ENCODE measurements at regions not wholly inside any gene's neighbourhood (a gene's known extent, or its start where the extent isn't known, plus 50 kb on each side); places are given as distances from the start of the nearest gene placed in this dataset.

DNA sequence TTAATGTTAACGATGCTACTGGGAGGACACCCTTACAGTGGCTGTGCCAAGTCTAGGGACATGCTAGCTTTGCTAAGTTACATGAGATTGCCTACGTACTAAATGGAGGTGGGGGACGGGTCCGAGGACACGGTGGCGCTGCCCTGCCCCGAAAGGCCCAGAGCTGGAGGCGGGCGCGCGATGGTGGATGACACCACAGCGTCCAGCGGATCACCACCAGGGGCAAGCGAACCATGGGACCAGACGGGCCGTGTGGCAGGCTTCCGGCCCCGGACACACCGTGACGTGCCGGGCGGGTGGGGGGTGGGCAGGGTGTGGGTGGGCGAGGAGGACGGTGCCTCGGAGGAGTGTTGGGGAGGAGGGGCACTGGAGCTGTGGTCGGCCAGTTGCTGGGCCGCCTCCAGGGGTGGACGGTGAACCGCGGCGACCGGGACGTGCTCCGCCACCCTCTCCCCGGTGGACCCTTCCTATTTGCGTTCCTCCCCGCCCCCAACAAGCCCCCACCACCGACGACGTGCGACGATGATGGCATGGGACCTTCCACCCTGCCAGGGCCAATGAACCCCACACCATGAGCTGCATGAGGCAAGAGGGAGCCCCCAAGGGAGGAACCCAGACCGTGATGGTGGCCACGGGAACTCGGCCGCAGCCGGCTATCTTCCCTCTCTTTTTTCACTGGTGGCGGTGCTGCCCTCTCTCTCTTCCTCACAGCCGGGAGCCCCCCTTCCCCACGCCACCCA lies 773.3 kb upstream of the DEFB115 start:
- DNase-seq: no peak
- Histone ChIP-seq H3K4me2 (no peak overlapping the region), H3K4me1 (replicated peaks; ENCODE audit: insufficient read depth) (no peaks in the 10 kb centered on the region), H3K79me2 (ENCODE audit: low read depth) (no peaks in the 10 kb centered on the region), H4K20me1 (ENCODE audit: insufficient read depth) (no peaks in the 10 kb centered on the region), H3F3A (ENCODE audit: insufficient read depth, low read depth) (no peaks in the 10 kb centered on the region), H3K27ac (no peak overlapping the region), H2AFZ (no peak overlapping the region), H3K4me3 (no peak overlapping the region), H3K36me3 (ENCODE audit: low read depth) (no peaks in the 10 kb centered on the region), H3K9me2 (ENCODE audit: insufficient read depth) (no peaks in the 10 kb centered on the region), H3K27me3 (ENCODE audit: insufficient read depth, low read depth) (no peaks in the 10 kb centered on the region), H3K9me3 (ENCODE audit: insufficient read depth, low read depth) (no peaks in the 10 kb centered on the region)
- no TSS peak for BruUV-seq (replicated peaks)
- TF ChIP-seq, protein P1, sequence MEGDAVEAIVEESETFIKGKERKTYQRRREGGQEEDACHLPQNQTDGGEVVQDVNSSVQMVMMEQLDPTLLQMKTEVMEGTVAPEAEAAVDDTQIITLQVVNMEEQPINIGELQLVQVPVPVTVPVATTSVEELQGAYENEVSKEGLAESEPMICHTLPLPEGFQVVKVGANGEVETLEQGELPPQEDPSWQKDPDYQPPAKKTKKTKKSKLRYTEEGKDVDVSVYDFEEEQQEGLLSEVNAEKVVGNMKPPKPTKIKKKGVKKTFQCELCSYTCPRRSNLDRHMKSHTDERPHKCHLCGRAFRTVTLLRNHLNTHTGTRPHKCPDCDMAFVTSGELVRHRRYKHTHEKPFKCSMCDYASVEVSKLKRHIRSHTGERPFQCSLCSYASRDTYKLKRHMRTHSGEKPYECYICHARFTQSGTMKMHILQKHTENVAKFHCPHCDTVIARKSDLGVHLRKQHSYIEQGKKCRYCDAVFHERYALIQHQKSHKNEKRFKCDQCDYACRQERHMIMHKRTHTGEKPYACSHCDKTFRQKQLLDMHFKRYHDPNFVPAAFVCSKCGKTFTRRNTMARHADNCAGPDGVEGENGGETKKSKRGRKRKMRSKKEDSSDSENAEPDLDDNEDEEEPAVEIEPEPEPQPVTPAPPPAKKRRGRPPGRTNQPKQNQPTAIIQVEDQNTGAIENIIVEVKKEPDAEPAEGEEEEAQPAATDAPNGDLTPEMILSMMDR (conservative IDR thresholded peaks at IDR 0.05): no peak
- no peak for TF ChIP-seq EZH2 (IDR thresholded peaks at IDR 0.05; ENCODE audit: low read depth)
- CTCF ChIA-PET: no interaction called here
- POLR2A ChIA-PET (ENCODE audit: unreplicated experiment): no interaction called here
- intact Hi-C loops (cut with micrococcal nuclease; ENCODE audit: unreplicated experiment): no loop called here

DNA sequence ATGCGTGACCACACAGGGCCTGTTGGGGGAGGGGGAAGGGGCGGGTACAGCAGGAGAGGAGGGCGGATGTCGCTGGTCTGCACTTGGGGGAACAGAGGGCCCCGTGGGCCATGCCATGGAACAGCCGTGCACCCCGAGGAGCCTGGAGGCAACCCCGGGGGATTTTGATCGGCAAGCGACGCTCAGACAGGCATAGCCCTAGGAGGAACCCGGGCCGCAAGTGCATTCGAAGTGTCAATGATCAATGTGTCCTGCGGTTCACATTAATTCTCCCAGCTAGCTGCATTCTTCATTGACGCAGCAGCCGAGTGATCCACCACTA lies 772.8 kb upstream of the DEFB115 start:
- POLR2A ChIA-PET (ENCODE audit: unreplicated experiment): no interaction called here
- H3K9me3 ChIP-seq (ENCODE audit: insufficient read depth, low read depth): no peaks in the 10 kb centered on the region
- CTCF ChIA-PET: no interaction called here
- H3K27me3 ChIP-seq (ENCODE audit: insufficient read depth, low read depth): no peaks in the 10 kb centered on the region
- BruUV-seq (replicated peaks): no TSS peak
- DNase-seq: no peak
- H3K9me2 ChIP-seq (ENCODE audit: insufficient read depth): no peaks in the 10 kb centered on the region
- H2AFZ ChIP-seq: no peak overlapping the region
- no peaks in the 10 kb centered on the region for H3K79me2 ChIP-seq (ENCODE audit: low read depth)
- H3F3A ChIP-seq (ENCODE audit: insufficient read depth, low read depth): no peaks in the 10 kb centered on the region
- no peaks in the 10 kb centered on the region for H3K4me1 ChIP-seq (replicated peaks; ENCODE audit: insufficient read depth)
- no peaks in the 10 kb centered on the region for H4K20me1 ChIP-seq (ENCODE audit: insufficient read depth)
- no peaks in the 10 kb centered on the region for H3K36me3 ChIP-seq (ENCODE audit: low read depth)
- no peak overlapping the region for H3K4me2 ChIP-seq
- TF ChIP-seq, protein P1 (conservative IDR thresholded peaks at IDR 0.05): no peak
- intact Hi-C loops (cut with micrococcal nuclease; ENCODE audit: unreplicated experiment): no loop called here
- H3K4me3 ChIP-seq: no peak overlapping the region
- H3K27ac ChIP-seq: no peak overlapping the region

DNA sequence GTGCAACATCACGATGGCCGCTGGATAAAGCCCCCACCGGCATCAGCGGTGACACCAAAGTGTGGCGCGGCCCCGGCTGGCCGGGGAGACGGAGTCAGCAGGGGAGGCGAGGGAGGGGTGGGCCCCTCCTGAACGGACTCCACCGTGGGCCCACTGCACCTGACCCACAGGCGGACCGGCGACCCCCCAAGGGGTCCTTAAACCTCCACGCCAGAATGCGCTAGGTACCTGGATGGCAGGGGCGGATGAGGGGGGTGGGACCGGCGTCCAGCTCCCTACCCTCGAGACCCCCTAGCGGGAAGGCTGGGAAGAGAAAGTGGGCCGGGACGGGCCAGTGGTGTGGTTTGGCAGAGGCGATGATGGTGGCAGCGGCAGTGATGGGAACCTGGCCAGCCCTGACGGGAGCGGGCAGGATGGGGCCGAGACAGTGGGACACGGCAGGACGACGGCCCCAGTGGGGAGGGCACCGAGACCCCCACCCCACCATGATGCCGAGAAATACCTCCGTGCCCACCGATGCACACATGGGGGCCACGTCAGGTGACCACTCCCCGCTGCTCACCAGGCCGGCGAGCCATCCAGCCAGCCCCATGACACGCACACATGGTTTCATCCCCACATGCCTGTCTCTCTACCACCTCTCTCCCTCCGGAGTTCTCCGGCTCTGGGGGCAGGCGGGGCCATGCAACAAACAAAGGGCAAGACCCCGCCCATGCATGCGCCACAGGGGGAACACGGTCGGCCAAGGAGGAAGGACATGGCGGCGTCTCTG lies 771.9 kb upstream of the DEFB115 start:
- H3K4me2 ChIP-seq: no peak overlapping the region
- H3F3A ChIP-seq (ENCODE audit: insufficient read depth, low read depth): no peaks in the 10 kb centered on the region
- ChIA-PET CTCF (no interaction called here), POLR2A (ENCODE audit: unreplicated experiment) (no interaction called here)
- H3K9me2 ChIP-seq (ENCODE audit: insufficient read depth): no peaks in the 10 kb centered on the region
- no peaks in the 10 kb centered on the region for H3K9me3 ChIP-seq (ENCODE audit: insufficient read depth, low read depth)
- H3K4me1 ChIP-seq (replicated peaks; ENCODE audit: insufficient read depth): no peaks in the 10 kb centered on the region
- no peaks in the 10 kb centered on the region for H3K36me3 ChIP-seq (ENCODE audit: low read depth)
- no peaks in the 10 kb centered on the region for H3K27me3 ChIP-seq (ENCODE audit: insufficient read depth, low read depth)
- TF ChIP-seq, protein P1 (conservative IDR thresholded peaks at IDR 0.05): no peak
- TF ChIP-seq EZH2 (IDR thresholded peaks at IDR 0.05; ENCODE audit: low read depth): no peak
- intact Hi-C loops (cut with micrococcal nuclease; ENCODE audit: unreplicated experiment): no loop called here
- no peak overlapping the region for H3K4me3 ChIP-seq
- H3K27ac ChIP-seq: no peak overlapping the region
- H3K79me2 ChIP-seq (ENCODE audit: low read depth): no peaks in the 10 kb centered on the region
- H4K20me1 ChIP-seq (ENCODE audit: insufficient read depth): no peaks in the 10 kb centered on the region
- no peak overlapping the region for H2AFZ ChIP-seq
- no TSS peak for BruUV-seq (replicated peaks)
- DNase-seq: no peak
